GM18520 (cell line): ENCODE measurements at regions not wholly inside any gene's neighbourhood (a gene's known extent, or its start where the extent isn't known, plus 50 kb on each side); places are given as distances from the start of the nearest gene placed in this dataset.
"Not testable (repeated sequence)": the region's sequence is repeated elsewhere in the genome, so short reads cannot be mapped to it uniquely, and the experiment has no call there.

Experiments used
- ATAC-seq: cut with Tn5 transposase; IDR thresholded peaks from one replicate; pipeline ENCODE4 v1.9.1; 2021; ENCODE audit not compliant: unreplicated experiment

DNA sequence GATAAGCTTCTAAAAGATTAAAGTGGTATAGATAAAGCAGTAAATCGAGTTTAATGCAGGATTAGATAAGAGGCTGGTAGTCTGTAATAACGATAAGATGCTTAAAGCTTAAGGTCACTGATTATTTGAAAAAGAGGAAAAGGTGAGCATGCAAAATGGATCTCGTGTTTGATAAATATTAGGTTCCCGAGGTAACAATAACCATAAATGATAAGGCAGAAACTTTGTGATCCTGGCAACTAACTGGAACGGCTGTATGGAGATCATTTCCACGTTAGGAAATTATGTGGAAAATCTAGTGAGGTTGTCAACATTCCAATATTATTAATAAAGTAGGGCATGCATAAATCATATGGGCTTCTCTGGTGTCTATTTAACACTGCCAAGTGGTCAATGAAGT lies 255.5 kb downstream of the EFCAB11 start:
- ATAC-seq = no peak

GRCh38 chr14:89697281-89698060 lies 257.1 kb downstream of the EFCAB11 start:
- no peak for ATAC-seq

DNA sequence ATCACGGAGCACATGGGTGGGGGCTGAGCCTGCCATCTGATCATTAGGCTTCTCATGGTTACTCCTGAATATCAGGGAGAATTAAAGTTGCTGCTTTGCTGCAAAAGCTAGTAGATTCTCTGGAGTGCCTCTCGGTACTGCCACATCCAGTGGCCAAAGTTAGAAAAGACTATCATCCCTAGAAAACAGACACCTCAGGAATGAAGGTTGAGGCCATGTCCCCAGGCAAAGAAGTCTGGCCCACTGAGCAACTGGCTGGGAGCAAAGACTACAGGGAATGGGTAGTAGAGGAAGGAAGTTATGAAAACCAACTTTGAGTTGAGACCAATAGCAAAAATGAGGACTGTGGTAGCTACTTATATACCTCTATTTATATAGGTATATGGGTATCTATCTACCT lies 258.7 kb downstream of the EFCAB11 start:
- no peak for ATAC-seq

GRCh38 chr14:89690139-89690538 lies 264.4 kb downstream of the EFCAB11 start:
- ATAC-seq = no peak

DNA sequence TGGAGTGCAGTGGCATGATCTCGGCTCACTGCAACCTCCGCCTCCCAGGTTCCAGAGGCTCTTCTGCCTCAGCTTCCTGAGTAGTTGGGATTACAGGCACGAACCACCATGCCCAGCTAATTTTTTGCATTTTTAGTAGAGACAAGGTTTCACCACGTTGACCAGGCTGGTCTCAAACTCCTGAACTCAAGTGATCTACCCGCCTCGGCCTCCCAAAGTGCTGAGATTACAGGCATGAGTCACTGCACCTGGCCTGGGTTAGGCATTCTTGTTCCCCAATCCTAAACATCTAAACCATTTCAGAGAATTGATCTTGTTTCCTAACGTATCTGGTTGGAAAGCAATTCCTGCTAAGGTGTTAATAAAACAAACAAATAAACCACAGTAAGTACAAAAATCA lies 264.8 kb downstream of the EFCAB11 start:
- ATAC-seq = not testable (repeated sequence)

GRCh38 chr14:89688507-89689211 lies 265.9 kb downstream of the EFCAB11 start:
- no peak for ATAC-seq

DNA sequence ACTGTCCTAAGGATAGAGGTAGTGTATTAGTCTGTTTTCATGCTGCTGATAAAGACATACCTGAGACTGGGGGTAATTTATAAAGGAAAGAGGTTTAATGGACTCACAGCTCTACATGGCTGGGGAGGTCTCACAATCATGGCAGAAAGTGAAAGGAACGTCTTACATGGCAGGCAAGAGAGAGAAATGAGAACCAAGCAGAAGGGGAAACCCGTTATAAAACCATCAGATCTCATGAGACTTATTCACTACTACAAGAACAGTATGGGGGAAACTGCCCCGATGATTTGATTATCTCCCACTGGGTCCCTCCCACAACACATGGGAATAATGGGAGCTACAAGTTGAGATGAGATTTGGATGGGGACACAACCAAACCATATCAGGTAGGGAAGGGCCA lies 267.4 kb downstream of the EFCAB11 start:
- not testable (repeated sequence) for ATAC-seq

DNA sequence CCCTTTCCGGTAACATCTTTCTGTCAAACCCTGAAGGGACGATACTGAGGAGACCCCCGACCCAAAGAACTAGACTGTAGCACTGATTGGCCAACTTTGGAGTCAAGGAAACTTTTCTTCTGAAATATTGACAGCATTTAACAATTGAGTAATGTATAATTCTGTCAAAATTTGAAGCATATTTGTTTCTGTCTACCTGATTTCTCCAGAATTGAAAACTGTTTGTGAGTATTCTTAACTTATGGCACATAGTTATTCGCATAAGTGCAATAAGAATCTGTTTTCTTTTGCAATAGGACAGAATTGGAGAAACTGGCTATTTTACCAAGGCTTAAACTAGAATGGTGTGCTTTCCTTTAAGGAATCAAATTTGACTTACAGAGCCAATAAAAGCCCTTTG lies 267.1 kb upstream of the FOXN3 start:
- no peak for ATAC-seq

- ATAC-seq = peak; percentile 74
These were observed 264.3 kb upstream of the FOXN3 start for GRCh38 chr14:89681086-89682018.

- ATAC-seq = no peak
These were observed 263.1 kb upstream of the FOXN3 start for GRCh38 chr14:89680156-89680555.

DNA sequence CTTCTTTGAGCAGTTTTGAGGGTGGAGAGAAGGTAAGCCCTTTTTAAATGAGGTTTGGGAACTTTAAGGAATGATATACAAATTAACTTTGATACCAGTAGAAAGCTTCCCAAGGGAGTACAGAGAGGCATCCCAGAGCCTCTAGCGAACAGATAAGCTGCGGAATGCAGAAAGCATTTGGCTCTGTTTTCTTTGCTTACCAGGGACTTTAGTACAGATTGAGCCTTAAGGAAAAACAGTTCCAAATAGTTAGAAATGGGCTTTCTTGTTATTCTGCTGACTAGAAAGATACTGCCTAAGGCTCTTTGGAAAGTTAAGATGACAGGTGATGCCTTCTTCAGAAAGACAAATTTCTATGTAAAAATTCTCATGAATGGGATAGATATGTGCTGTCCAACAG lies 261.7 kb upstream of the FOXN3 start:
- no peak for ATAC-seq

- ATAC-seq = no peak
These were observed 258.6 kb upstream of the FOXN3 start for GRCh38 chr14:89675590-89675989.

- no peak for ATAC-seq
These were observed 257.9 kb upstream of the FOXN3 start for GRCh38 chr14:89674936-89675335.

DNA sequence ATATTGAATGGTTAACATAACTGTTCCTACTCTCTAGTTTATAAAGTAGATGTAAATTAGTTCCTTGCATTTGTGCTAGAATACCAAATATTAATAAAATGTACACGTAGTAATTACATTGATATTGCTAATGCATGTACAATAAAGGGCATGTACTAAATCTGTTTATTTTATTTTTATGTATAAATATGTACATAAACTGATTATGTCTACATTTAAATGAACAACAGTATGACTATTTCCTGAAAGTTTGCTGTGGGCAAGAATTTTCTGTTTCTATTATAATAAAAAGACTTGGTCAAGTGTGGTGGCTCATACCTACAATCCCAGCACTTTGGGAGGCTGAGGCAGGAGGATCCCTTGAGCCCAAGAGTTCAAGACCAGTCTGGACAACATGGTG lies 257.2 kb upstream of the FOXN3 start:
- no peak for ATAC-seq

- ATAC-seq = no peak
These were observed 256.6 kb upstream of the FOXN3 start for GRCh38 chr14:89673512-89674225.

- ATAC-seq = no peak
These were observed 255.8 kb upstream of the FOXN3 start for GRCh38 chr14:89672636-89673511.

GRCh38 chr14:89669193-89669592 lies 252.2 kb upstream of the FOXN3 start:
- ATAC-seq = no peak

DNA sequence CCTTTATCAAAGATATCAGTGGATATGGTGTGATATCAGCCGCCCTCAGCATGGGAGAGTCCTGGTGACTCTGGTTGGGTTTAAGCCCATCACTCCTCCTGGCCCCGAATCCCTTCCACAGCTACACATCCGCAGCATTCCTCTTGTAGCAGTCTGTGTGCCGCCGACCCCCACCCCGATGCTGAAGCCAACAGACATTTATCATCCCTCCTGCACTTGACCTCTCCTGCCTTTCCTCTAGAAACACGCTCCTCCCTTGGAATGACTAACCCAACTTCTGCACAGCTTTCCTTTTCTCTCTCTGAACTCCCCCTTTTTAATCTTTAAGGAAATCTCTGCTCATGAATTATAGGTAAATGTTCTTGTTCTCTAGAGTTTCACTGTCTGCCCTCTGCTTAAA lies 250.9 kb upstream of the FOXN3 start:
- ATAC-seq = no peak

GRCh38 chr14:89665300-89666081 lies 248.5 kb upstream of the FOXN3 start:
- ATAC-seq = not testable (repeated sequence)
